IMR-90 (cell line): ENCODE measurements at regions not wholly inside any gene's neighbourhood (a gene's known extent, or its start where the extent isn't known, plus 50 kb on each side); places are given as distances from the start of the nearest gene placed in this dataset.

Source experiments
- ATAC-seq: fragments of 200-7000 bp; cut with Tn5 transposase; 2 replicates; pipeline ENCODE4 v1.9.1; 2020; ENCODE audit warnings: low read depth, mild to moderate bottlenecking, moderate library complexity
- BruUV-seq: library from RNA; stranded (reverse); fragments of 400-500 nt; replicated peaks from 2 replicates; lab custom pipeline; 2021; lab: Mats Ljungman, UMichigan
- CTCF ChIA-PET: fragments of 300-600 bp; formaldehyde crosslinking; extraction: SDS; loops from one replicate; lab custom pipeline; 2021; ENCODE audit warnings: antibody characterized with exemption; lab: Yijun Ruan, JAX
- POLR2A ChIA-PET: fragments of 300-600 bp; sonication (Branson Sonifier 250); formaldehyde crosslinking; loops from one replicate; lab custom pipeline; 2022; ENCODE audit warnings: antibody characterized with exemption; ENCODE audit not compliant: unreplicated experiment; lab: Charles Lee
- DNase-seq: peaks from one replicate; pipeline ENCODE4 v3.0.0; 2013
- H2AFZ ChIP-seq: replicated peaks from 2 replicates; pipeline ENCODE3; 2013; ENCODE audit warnings: low read length, mild to moderate bottlenecking; ENCODE audit not compliant: poor library complexity
- H2AK5ac ChIP-seq: 2 replicates; pipeline ENCODE4 v1.6.1; 2013; ENCODE audit warnings: low read depth, low read length, inconsistent platforms
- H2AK9ac ChIP-seq: replicated peaks from 2 replicates; pipeline ENCODE3; 2013; ENCODE audit warnings: mild to moderate bottlenecking, low read depth, low read length, moderate library complexity; ENCODE audit not compliant: poor library complexity
- H2BK120ac ChIP-seq: 2 replicates; pipeline ENCODE4 v1.6.1; 2013; ENCODE audit warnings: low read depth, low read length, inconsistent platforms
- H2BK15ac ChIP-seq: 3 replicates; pipeline ENCODE4 v1.6.1; 2013; ENCODE audit warnings: low read depth, low read length, inconsistent platforms
- H2BK20ac ChIP-seq: 2 replicates; pipeline ENCODE4 v1.6.1; 2013; ENCODE audit warnings: low read depth, mild to moderate bottlenecking, inconsistent platforms, low read length, moderate library complexity
- H2BK5ac ChIP-seq: 2 replicates; pipeline ENCODE4 v1.6.1; 2013; ENCODE audit warnings: mild to moderate bottlenecking, low read depth, low read length, inconsistent platforms; ENCODE audit not compliant: poor library complexity, severe bottlenecking
- H3K14ac ChIP-seq: replicated peaks from 2 replicates; pipeline ENCODE4 v1.6.1; 2013; ENCODE audit warnings: low read depth, low read length, inconsistent platforms
- H3K18ac ChIP-seq: 2 replicates; pipeline ENCODE4 v1.6.1; 2013; ENCODE audit warnings: low read depth, low read length, control low read depth
- H3K23ac ChIP-seq: 2 replicates; pipeline ENCODE4 v1.6.1; 2013; ENCODE audit warnings: low read depth, low read length, inconsistent platforms
- H3K27ac ChIP-seq: 2 replicates; pipeline ENCODE4 v1.5.1; 2013; ENCODE audit warnings: mild to moderate bottlenecking, control low read depth, low read length; ENCODE audit not compliant: insufficient read depth
- H3K27me3 ChIP-seq: 2 replicates; pipeline ENCODE4 v1.6.1; 2013; ENCODE audit warnings: low read length; ENCODE audit not compliant: control insufficient read depth, insufficient read depth
- H3K36me3 ChIP-seq: 2 replicates; pipeline ENCODE4 v1.6.1; 2013; ENCODE audit warnings: low read length, mixed read lengths; ENCODE audit not compliant: control insufficient read depth, insufficient read depth
- H3K4ac ChIP-seq: 2 replicates; pipeline ENCODE4 v1.6.1; 2013; ENCODE audit warnings: low read depth, low read length, inconsistent platforms
- H3K4me1 ChIP-seq: 2 replicates; pipeline ENCODE4 v1.6.1; 2013; ENCODE audit warnings: low read length, mixed read lengths; ENCODE audit not compliant: control insufficient read depth, insufficient read depth
- H3K4me2 ChIP-seq: 2 replicates; pipeline ENCODE4 v1.6.1; 2013; ENCODE audit warnings: low read depth, mild to moderate bottlenecking, control low read depth, low read length, moderate library complexity
- H3K4me3 ChIP-seq: 2 replicates; pipeline ENCODE4 v1.5.1; 2013; ENCODE audit warnings: low read depth, mild to moderate bottlenecking, control low read depth, low read length, moderate library complexity; ENCODE audit not compliant: insufficient read depth
- H3K56ac ChIP-seq: 2 replicates; pipeline ENCODE4 v1.6.1; 2013; ENCODE audit warnings: low read length, inconsistent platforms; ENCODE audit not compliant: insufficient read depth; ENCODE audit errors: extremely low read depth
- H3K79me1 ChIP-seq, 2 experiments: 2 replicates each; pipeline ENCODE4 v1.6.1; 2013; ENCODE audit warnings: low read length in 2 of 2, inconsistent platforms in 1 of 2, low read depth in 1 of 2
- H3K9ac ChIP-seq: 2 replicates; pipeline ENCODE4 v1.6.1; 2013; ENCODE audit warnings: low read depth, low read length, control low read depth
- H3K9me1 ChIP-seq: 2 replicates; pipeline ENCODE4 v1.6.1; 2013; ENCODE audit warnings: low read length, inconsistent platforms; ENCODE audit not compliant: insufficient read depth
- H3K9me3 ChIP-seq: 2 replicates; pipeline ENCODE4 v1.6.1; 2013; ENCODE audit warnings: low read length; ENCODE audit not compliant: control insufficient read depth, insufficient read depth
- H4K20me1 ChIP-seq: 2 replicates; pipeline ENCODE4 v1.6.1; 2013; ENCODE audit warnings: low read length, inconsistent platforms; ENCODE audit not compliant: insufficient read depth
- H4K5ac ChIP-seq: 2 replicates; pipeline ENCODE4 v1.6.1; 2013; ENCODE audit warnings: mild to moderate bottlenecking, low read depth, low read length, control low read depth
- H4K8ac ChIP-seq, 2 experiments: 2 replicates each; pipeline ENCODE4 v1.6.1; 2013; ENCODE audit warnings: low read depth in 2 of 2, low read length in 2 of 2, control low read depth in 1 of 2, inconsistent platforms in 1 of 2
- H4K91ac ChIP-seq: 2 replicates; pipeline ENCODE4 v1.6.1; 2013; ENCODE audit warnings: low read depth, low read length, inconsistent platforms; ENCODE audit not compliant: insufficient read depth
- BHLHE40 ChIP-seq: fragments of 150-350 bp; IDR thresholded peaks from 2 replicates; pipeline ENCODE4 v1.6.1; 2016; ENCODE audit warnings: mild to moderate bottlenecking, low read depth, low read length
- FOS ChIP-seq: fragments of 150-350 bp; IDR thresholded peaks from 2 replicates; pipeline ENCODE4 v1.6.1; 2016; ENCODE audit warnings: low read depth, low read length
- MAFK ChIP-seq: IDR thresholded peaks from 2 replicates; pipeline ENCODE4 v1.6.1; 2012; ENCODE audit warnings: low read depth, low read length, improper control_type of control experiment
- MAZ ChIP-seq: IDR thresholded peaks from 2 replicates; pipeline ENCODE4 v1.6.1; 2012; ENCODE audit warnings: low read depth, mild to moderate bottlenecking, low read length, improper control_type of control experiment, moderate library complexity, borderline replicate concordance
- WGBS, 2 experiments: methylation state at CpG; one replicate each; pipeline versions ENCODE4 v1.1.5 to v1.1.7; 2013; ENCODE audit warnings: missing lambda C conversion rate in 2 of 2; ENCODE audit not compliant: insufficient read length in 1 of 2; ENCODE audit errors: extremely low coverage in 2 of 2; 5-methylcytosine and 5-hydroxymethylcytosine counted together
- dilution Hi-C: fragments of 300-500 bp; cut with HindIII; formaldehyde crosslinking; loops from one replicate; pipeline ENCODE4 v1.14.3; 2018; ENCODE audit warnings: low sequenced_read_pairs; ENCODE audit not compliant: unreplicated experiment
- in situ Hi-C: fragments of 300-500 bp; cut with MboI; formaldehyde crosslinking; loops from 3 replicates; pipeline ENCODE4 v1.14.3; 2019; ENCODE audit warnings: low sequenced_read_pairs, inconsistent platforms, mixed read lengths
- intact Hi-C: fragments of 100-400 bp; cut with micrococcal nuclease; formaldehyde crosslinking; loops from 2 replicates; pipeline ENCODE4 v1.10.0; 2022

DNA sequence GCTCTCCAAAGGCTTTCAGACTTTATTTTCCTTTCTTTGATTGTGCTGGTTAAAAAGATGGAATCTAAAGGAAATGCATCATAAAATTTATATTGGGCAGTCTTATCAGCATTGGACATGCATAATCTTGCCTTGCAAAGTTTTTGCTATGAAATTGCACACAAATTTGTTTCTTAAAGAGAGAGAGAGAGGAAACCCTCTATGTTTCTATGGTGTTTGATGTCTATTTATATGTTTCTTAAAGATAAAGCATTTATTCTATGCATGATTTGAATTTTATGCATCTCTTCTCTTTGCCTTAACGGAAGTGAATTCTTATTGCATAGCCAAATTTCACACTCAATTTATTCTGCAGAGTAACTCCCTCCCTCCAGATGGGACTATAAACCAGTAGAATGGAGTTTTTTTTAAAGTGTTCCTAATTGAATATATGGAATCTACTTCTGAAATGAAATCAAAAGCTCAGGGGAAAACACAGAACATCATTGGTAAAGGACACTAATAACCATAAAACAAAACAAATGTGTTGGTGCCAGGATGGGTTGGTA is 83.5 kb upstream of the PPARGC1A start:
- in situ Hi-C loops, result no loop called here
- 0 out of 2 replicates have a peak overlapping the region, but pooled peaks have one; percentile 37 for H3K14ac ChIP-seq
- no peak overlapping the region for H2AK9ac ChIP-seq
- H3K18ac ChIP-seq, result no peak overlapping the region
- no peaks in the 10 kb centered on the region for H3K9me1 ChIP-seq
- no peak overlapping the region for H4K8ac ChIP-seq
- H3K79me1 ChIP-seq, result no peaks in the 10 kb centered on the region
- H2BK5ac ChIP-seq, result no peak overlapping the region
- dilution Hi-C loops, result no loop called here
- H2BK15ac ChIP-seq, result no peak overlapping the region
- H3K56ac ChIP-seq, result no peak overlapping the region
- H2BK120ac ChIP-seq, result no peak overlapping the region
- intact Hi-C loops, result no loop called here
- no peaks in the 10 kb centered on the region for H3K9me3 ChIP-seq
- H3K4me2 ChIP-seq, result no peak overlapping the region
- no peak overlapping the region for H4K5ac ChIP-seq
- DNase-seq, result no peak
- ChIA-PET POLR2A (no interaction called here), CTCF (no interaction called here)
- no peak overlapping the region for H4K91ac ChIP-seq
- H3K9ac ChIP-seq, result no peak overlapping the region
- WGBS, 2 experiments, result no CpG with 5 or more reads among the region's 1 CpG
- no peaks in the 10 kb centered on the region for H4K20me1 ChIP-seq
- no peak overlapping the region for H2AK5ac ChIP-seq
- H2AFZ ChIP-seq, result no peak overlapping the region
- H3K4ac ChIP-seq, result no peak overlapping the region
- no peak overlapping the region for H3K4me3 ChIP-seq
- H3K23ac ChIP-seq, result no peak overlapping the region
- peaks cover 4% of the 10 kb centered on the region; the same call in 1 of the 2 replicates for H3K4me1 ChIP-seq
- no peaks in the 10 kb centered on the region for H3K36me3 ChIP-seq
- H3K27me3 ChIP-seq, result no peaks in the 10 kb centered on the region
- H2BK20ac ChIP-seq, result no peak overlapping the region
- TF ChIP-seq FOS (no peak), BHLHE40 (no peak), MAZ (no peak), MAFK (no peak)
- ATAC-seq, result no peak
- no TSS peak for BruUV-seq
- no peak overlapping the region for H3K27ac ChIP-seq
